Cardiac muscle cell (in vitro differentiated cells and primary cell): ENCODE measurements at regions not wholly inside any gene's neighbourhood (a gene's known extent, or its start where the extent isn't known, plus 50 kb on each side); places are given as distances from the start of the nearest gene placed in this dataset.

Source experiments
- DNase-seq, 2 donors: peaks; one replicate each; pipeline versions ENCODE4 v3.0.0 to v3.0.0-alpha.2; 2010 to 2017; ENCODE audit warnings: low read depth in 1 of 2, low spot score in 1 of 2
- H3K27ac ChIP-seq: fragments of 200-600 bp; sonication (generic); 2 replicates; pipeline ENCODE4 v1.5.1; 2016
- H3K27me3 ChIP-seq: fragments of 200-600 bp; sonication (generic); 2 replicates; pipeline ENCODE4 v1.6.0; 2016; ENCODE audit warnings: control low read depth
- H3K36me3 ChIP-seq: fragments of 200-600 bp; sonication (generic); 2 replicates; pipeline ENCODE4 v1.5.1; 2016; ENCODE audit warnings: control low read depth
- H3K4me1 ChIP-seq: fragments of 200-600 bp; sonication (generic); 2 replicates; pipeline ENCODE4 v1.8.1; 2017; ENCODE audit warnings: low read depth, mild to moderate bottlenecking, mixed run types
- H3K4me3 ChIP-seq: fragments of 200-600 bp; sonication (generic); 2 replicates; pipeline ENCODE4 v1.5.1; 2016; ENCODE audit warnings: mild to moderate bottlenecking
- H3K9me3 ChIP-seq: fragments of 200-600 bp; sonication (generic); 2 replicates; pipeline ENCODE4 v1.5.1; 2017; ENCODE audit warnings: low read depth, mild to moderate bottlenecking, control low read depth
- TF ChIP-seq, protein P1 (sequence below): IDR thresholded peaks from 2 replicates; pipeline ENCODE4 v1.5.1; 2012; ENCODE audit warnings: low read depth, mild to moderate bottlenecking, low read length

DNA sequence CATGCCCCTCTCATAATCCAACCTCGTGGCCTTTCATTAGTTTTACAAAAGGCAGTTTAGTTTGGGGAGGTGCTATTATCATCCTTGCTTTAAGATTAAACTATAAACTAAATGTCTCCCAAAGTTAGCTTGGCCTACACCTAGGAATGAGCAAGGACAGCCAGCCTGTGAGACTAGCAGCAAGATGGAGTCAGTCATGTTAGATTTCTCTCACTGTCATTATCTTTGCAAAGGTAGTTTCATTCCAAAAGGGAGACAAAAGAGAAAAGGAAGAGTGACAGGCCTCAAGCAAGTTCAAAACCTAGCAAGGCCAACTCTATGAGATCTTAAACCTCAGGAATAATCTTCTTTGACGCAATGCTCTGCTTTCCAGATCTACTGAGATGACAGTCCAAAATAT lies 232.2 kb downstream of the UBE3D start:
- Histone ChIP-seq H3K9me3 (no peaks in the 10 kb centered on the region), H3K36me3 (no peaks in the 10 kb centered on the region), H3K4me3 (no peak overlapping the region), H3K4me1 (no peaks in the 10 kb centered on the region), H3K27me3 (no peaks in the 10 kb centered on the region), H3K27ac (no peak overlapping the region)
- no peak for DNase-seq
- TF ChIP-seq, protein P1, sequence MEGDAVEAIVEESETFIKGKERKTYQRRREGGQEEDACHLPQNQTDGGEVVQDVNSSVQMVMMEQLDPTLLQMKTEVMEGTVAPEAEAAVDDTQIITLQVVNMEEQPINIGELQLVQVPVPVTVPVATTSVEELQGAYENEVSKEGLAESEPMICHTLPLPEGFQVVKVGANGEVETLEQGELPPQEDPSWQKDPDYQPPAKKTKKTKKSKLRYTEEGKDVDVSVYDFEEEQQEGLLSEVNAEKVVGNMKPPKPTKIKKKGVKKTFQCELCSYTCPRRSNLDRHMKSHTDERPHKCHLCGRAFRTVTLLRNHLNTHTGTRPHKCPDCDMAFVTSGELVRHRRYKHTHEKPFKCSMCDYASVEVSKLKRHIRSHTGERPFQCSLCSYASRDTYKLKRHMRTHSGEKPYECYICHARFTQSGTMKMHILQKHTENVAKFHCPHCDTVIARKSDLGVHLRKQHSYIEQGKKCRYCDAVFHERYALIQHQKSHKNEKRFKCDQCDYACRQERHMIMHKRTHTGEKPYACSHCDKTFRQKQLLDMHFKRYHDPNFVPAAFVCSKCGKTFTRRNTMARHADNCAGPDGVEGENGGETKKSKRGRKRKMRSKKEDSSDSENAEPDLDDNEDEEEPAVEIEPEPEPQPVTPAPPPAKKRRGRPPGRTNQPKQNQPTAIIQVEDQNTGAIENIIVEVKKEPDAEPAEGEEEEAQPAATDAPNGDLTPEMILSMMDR: no peak

DNA sequence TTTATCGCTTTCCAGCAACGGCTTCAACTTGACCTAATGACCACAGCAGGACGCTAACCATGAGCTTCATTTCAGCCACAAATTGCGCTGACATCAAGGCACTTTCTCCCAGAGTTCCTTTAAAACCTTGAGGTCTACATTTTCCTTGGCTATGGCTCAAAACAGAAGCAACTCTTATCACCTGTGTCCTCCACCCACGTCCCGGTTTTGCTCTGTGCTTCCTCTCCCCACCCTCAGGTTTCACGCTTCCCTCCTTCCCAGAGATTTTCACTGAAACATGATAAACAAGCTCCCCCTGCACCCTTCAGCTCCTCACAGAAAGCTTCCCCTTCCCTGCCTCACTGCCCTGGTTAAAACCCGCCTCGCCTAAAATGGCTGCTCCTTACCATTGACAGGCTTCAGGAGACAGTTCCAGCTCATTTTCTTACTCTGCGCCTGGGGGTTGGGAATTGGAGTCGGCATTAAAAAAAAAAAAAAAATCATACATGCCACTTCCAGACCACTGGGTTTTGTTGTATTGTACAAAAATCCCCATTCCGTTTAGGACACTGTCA lies 229.5 kb downstream of the UBE3D start:
- Histone ChIP-seq H3K4me3 (no peak overlapping the region), H3K27me3 (no peaks in the 10 kb centered on the region), H3K4me1 (no peaks in the 10 kb centered on the region), H3K27ac (no peak overlapping the region), H3K9me3 (no peaks in the 10 kb centered on the region), H3K36me3 (no peaks in the 10 kb centered on the region)
- TF ChIP-seq, protein P1: no peak
- no peak for DNase-seq

DNA sequence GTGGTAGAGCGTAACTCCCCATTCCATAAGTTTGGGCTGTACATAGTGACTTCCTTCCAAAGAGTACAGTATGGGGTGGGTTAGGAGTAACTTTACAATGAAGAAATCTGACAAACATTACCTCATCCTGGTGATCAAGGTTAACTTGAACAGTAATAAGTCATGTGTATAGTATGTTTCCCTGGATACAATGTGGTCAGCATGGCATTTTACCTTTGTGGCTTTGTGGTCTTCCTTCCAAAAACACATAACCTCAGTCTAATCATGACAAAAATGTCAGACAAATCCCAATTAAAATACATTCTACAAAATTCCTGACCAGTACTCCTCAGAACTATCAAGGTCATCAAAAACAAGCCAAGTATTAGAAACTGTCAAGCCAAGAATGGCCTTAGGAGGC lies 225.1 kb downstream of the UBE3D start:
- DNase-seq: no peak
- no peaks in the 10 kb centered on the region for H3K9me3 ChIP-seq
- no peaks in the 10 kb centered on the region for H3K4me1 ChIP-seq
- TF ChIP-seq, protein P1: no peak
- no peaks in the 10 kb centered on the region for H3K27me3 ChIP-seq
- H3K36me3 ChIP-seq: no peaks in the 10 kb centered on the region
- H3K27ac ChIP-seq: no peak overlapping the region
- H3K4me3 ChIP-seq: no peak overlapping the region

DNA sequence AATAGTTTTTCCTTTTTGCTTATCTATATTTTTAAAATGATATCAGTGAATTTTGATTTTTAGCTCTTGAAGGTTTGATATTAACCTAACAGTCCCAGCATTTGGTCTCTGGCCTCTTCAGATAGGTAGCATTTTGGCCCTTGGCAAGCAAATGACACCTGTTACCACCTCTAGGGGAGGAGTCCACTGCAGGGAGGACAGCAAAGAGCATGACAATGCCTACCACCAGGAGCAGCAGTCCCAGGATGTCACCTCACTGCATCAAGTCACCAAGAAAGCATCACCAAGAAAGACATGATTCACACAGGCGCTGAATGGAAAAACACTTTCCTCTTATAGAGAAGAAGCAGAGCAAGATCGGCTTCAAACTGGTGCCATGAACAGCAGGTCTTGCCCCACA lies 224.3 kb downstream of the UBE3D start:
- Histone ChIP-seq H3K4me3 (no peak overlapping the region), H3K27ac (no peak overlapping the region), H3K27me3 (no peaks in the 10 kb centered on the region), H3K36me3 (no peaks in the 10 kb centered on the region), H3K9me3 (no peaks in the 10 kb centered on the region), H3K4me1 (no peaks in the 10 kb centered on the region)
- TF ChIP-seq, protein P1: no peak
- no peak for DNase-seq
